Gastroesophageal sphincter (tissue), 3 donors: ENCODE measurements at regions not wholly inside any gene's neighbourhood (a gene's known extent, or its start where the extent isn't known, plus 50 kb on each side); places are given as distances from the start of the nearest gene placed in this dataset.
"Not testable (repeated sequence)": the region's sequence is repeated elsewhere in the genome, so short reads cannot be mapped to it uniquely, and the experiment has no call there.

Source experiments
- CTCF ChIP-seq, 4 experiments: fragments of 200-600 bp in 2 of 4; fragments of 450-650 bp in 2 of 4; sonication (generic) in 1 of 4; IDR thresholded peaks; one replicate each; pipeline ENCODE4 v1.5.1; 2017 to 2019; ENCODE audit warnings: antibody characterized with exemption in 4 of 4, mild to moderate bottlenecking in 2 of 4, moderate library complexity in 2 of 4
- EP300 ChIP-seq: sonication (generic); formaldehyde crosslinking; IDR thresholded peaks from one replicate; pipeline ENCODE4 v1.6.1; 2017; ENCODE audit warnings: antibody characterized with exemption, mild to moderate bottlenecking
- POLR2A ChIP-seq, 2 donors: fragments of 450-650 bp; IDR thresholded peaks; one replicate each; pipeline ENCODE4 v1.6.1; 2017; ENCODE audit warnings: antibody characterized with exemption in 2 of 2, mild to moderate bottlenecking in 2 of 2, moderate library complexity in 1 of 2
- POLR2AphosphoS5 ChIP-seq: sonication (generic); formaldehyde crosslinking; IDR thresholded peaks from one replicate; pipeline ENCODE4 v1.6.1; 2017; ENCODE audit warnings: antibody characterized with exemption

GRCh38 chr6:73972518-73972917, 276.5 kb downstream of the CD109 start:
- not testable (repeated sequence) for TF ChIP-seq CTCF (IDR thresholded peaks at IDR 0.05); POLR2A (IDR thresholded peaks at IDR 0.05); POLR2AphosphoS5; EP300
